Upper lobe of right lung (tissue), 1 donor: ENCODE measurements at regions not wholly inside any gene's neighbourhood (a gene's known extent, or its start where the extent isn't known, plus 50 kb on each side); places are given as distances from the start of the nearest gene placed in this dataset.

Experiments used
- ATAC-seq: fragments of 200-7000 bp; cut with Tn5 transposase; one replicate; pipeline ENCODE4 v1.9.1; 2020; ENCODE audit warnings: mild to moderate bottlenecking, moderate library complexity
- DNase-seq: peaks from one replicate; pipeline ENCODE4 v3.0.0-alpha.2; 2020
- H3K27ac ChIP-seq: fragments of 200-600 bp; one replicate; pipeline ENCODE4 v1.8.0; 2022
- H3K27me3 ChIP-seq: fragments of 200-600 bp; one replicate; pipeline ENCODE4 v1.8.0; 2022; ENCODE audit warnings: mild to moderate bottlenecking
- H3K36me3 ChIP-seq: fragments of 200-600 bp; one replicate; pipeline ENCODE4 v1.8.0; 2022
- H3K4me1 ChIP-seq: fragments of 200-600 bp; one replicate; pipeline ENCODE4 v1.8.0; 2022
- H3K4me3 ChIP-seq: fragments of 200-600 bp; one replicate; pipeline ENCODE4 v1.8.0; 2022; ENCODE audit warnings: mild to moderate bottlenecking
- H3K9me3 ChIP-seq: fragments of 200-600 bp; one replicate; pipeline ENCODE4 v1.8.0; 2022
- CTCF ChIP-seq: fragments of 200-600 bp; IDR thresholded peaks from one replicate; pipeline ENCODE4 v1.8.0; 2022; ENCODE audit warnings: antibody characterized with exemption
- intact Hi-C: fragments of 100-400 bp; cut with DNase I; formaldehyde crosslinking; loops from one replicate; pipeline ENCODE4 v1.11.0; 2022
- donor health status: DM: no; HTN: yes; CAD: no; lungs with severe emphysema.

GRCh38 chr3:70558956-70559355 lies 246.5 kb upstream of the MDFIC2 start:
- no peaks in the 10 kb centered on the region for H3K4me1 ChIP-seq
- no peak overlapping the region for H3K4me3 ChIP-seq
- H3K27me3 ChIP-seq: no peaks in the 10 kb centered on the region
- intact Hi-C loops: no loop called here
- H3K27ac ChIP-seq: no peak overlapping the region
- no peak for ATAC-seq
- H3K9me3 ChIP-seq: no peaks in the 10 kb centered on the region
- no peak for TF ChIP-seq CTCF
- no peak for DNase-seq
- H3K36me3 ChIP-seq: no peaks in the 10 kb centered on the region

DNA sequence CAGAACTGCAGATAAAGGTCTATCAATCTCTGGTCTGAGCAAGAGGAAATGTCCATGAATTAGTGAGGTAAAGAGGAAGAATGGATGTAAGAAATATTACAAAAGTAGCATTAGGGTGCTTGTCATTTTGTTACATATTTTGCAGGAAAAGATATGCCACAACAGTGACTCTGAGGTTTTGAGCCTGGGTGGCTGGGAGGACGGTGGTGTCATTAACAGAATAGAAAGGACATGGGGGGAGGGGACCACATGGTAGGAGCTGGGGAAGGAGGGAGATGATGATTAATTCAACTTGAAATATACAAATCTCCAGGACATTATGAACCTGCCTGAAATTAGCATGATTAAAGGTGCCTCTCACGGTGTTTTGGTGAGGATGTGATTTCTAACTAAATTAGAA lies 245.5 kb upstream of the MDFIC2 start:
- no peak overlapping the region for H3K4me3 ChIP-seq
- H3K27me3 ChIP-seq: no peaks in the 10 kb centered on the region
- no peaks in the 10 kb centered on the region for H3K4me1 ChIP-seq
- no peak for TF ChIP-seq CTCF
- no peak overlapping the region for H3K27ac ChIP-seq
- no peaks in the 10 kb centered on the region for H3K9me3 ChIP-seq
- intact Hi-C loops: no loop called here
- ATAC-seq (no peak), DNase-seq (no peak)
- no peaks in the 10 kb centered on the region for H3K36me3 ChIP-seq

DNA sequence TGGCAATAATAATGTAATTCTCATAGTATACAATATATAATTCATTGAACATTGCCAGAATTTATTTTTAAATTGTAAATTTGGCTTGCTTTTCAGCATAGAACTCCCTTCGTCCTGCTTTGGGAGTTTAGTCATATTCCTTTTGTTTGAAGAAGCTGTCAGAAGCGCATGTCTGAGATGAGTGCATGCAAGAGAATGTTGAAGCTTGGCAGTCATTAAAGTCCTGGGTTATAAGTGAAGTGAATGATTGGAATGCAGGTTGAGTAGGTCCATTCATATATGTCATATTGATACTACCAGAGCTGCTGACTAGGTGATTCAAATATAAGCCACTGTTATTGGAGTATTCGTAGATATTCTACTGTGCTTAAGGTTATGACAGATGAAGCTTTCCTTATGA lies 243.6 kb upstream of the MDFIC2 start:
- Histone ChIP-seq H3K4me1 (no peaks in the 10 kb centered on the region), H3K36me3 (no peaks in the 10 kb centered on the region), H3K27ac (no peak overlapping the region), H3K27me3 (no peaks in the 10 kb centered on the region), H3K4me3 (no peak overlapping the region), H3K9me3 (no peaks in the 10 kb centered on the region)
- intact Hi-C loops: no loop called here
- DNase-seq: no peak
- TF ChIP-seq CTCF: no peak
- no peak for ATAC-seq

DNA sequence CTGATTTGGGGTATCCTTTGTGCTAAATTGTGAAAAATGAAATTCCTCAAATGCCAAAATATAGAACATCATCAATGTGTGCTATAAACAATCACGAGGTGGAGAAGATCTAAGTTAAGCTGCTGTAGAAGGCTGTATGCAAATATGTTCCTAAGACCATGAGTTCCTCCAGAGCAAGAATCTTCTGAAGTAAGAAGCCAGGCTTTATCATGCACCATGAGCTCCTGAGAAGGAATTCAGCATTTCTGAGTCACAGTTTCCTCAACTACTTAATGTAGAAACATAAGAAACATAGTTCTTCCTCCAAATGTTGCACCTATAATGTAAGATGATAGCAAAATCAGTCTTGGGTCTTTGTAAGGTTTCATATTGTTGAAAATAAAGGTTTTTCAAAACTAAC lies 241.7 kb upstream of the MDFIC2 start:
- no peaks in the 10 kb centered on the region for H3K36me3 ChIP-seq
- intact Hi-C loops: no loop called here
- no peak overlapping the region for H3K27ac ChIP-seq
- H3K4me1 ChIP-seq: no peaks in the 10 kb centered on the region
- no peaks in the 10 kb centered on the region for H3K9me3 ChIP-seq
- no peak for TF ChIP-seq CTCF
- no peak for ATAC-seq
- DNase-seq: no peak
- H3K4me3 ChIP-seq: no peak overlapping the region
- H3K27me3 ChIP-seq: no peaks in the 10 kb centered on the region

DNA sequence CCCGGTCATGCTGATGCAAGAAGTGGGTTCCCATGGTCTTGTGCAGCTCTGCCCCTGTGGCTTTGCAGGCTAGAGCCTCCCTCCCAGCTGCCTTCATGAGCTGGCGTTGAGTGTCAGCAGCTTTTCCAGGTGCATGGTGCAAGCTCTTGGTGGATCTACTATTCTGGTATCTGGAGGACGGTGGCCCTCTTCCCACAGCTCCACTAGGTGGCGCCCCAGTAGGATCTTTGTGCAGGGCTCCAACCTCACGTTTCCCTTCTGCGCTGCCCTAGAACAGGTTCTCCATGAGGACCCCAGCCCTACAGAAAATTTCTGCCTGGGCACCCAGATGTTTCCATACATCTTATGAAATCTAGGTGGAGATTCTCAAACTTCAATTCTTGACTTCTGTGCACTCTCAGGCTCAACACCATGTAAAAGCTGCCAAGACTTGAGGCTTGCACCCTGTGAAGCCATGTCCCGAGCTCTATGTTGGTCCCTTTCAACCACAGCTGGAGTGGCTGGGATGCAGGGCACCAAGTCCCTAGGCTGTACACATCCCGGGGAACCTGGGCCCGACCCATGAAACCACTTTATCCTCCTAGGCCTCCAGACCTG lies 238.4 kb upstream of the MDFIC2 start:
- peak; percentile 87 for TF ChIP-seq CTCF
- peak; percentile 82 for DNase-seq
- ATAC-seq: peak; percentile 95
- intact Hi-C loops: no loop called here
- no peaks in the 10 kb centered on the region for H3K4me1 ChIP-seq
- H3K27ac ChIP-seq: no peak overlapping the region
- no peak overlapping the region for H3K4me3 ChIP-seq
- no peaks in the 10 kb centered on the region for H3K36me3 ChIP-seq
- H3K9me3 ChIP-seq: no peaks in the 10 kb centered on the region
- no peaks in the 10 kb centered on the region for H3K27me3 ChIP-seq

GRCh38 chr3:70546679-70547078 lies 234.2 kb upstream of the MDFIC2 start:
- ATAC-seq: peak; percentile 59
- TF ChIP-seq CTCF: no peak
- no peaks in the 10 kb centered on the region for H3K4me1 ChIP-seq
- no peak overlapping the region for H3K4me3 ChIP-seq
- no peak for DNase-seq
- H3K9me3 ChIP-seq: no peaks in the 10 kb centered on the region
- H3K27ac ChIP-seq: no peak overlapping the region
- no peaks in the 10 kb centered on the region for H3K27me3 ChIP-seq
- intact Hi-C loops: no loop called here
- no peaks in the 10 kb centered on the region for H3K36me3 ChIP-seq
